Lung (tissue), 11 donors: ENCODE measurements at regions not wholly inside any gene's neighbourhood (a gene's known extent, or its start where the extent isn't known, plus 50 kb on each side); places are given as distances from the start of the nearest gene placed in this dataset.

Experiments used
- ATAC-seq: fragments of 200-7000 bp; cut with Tn5 transposase; one replicate; pipeline ENCODE4 v1.9.1; 2020; ENCODE audit warnings: moderate number of reproducible peaks; ENCODE audit not compliant: insufficient read depth, low FRiP score
- DNase-seq, 3 donors: peaks; one replicate each; pipeline ENCODE4 v3.0.0-alpha.2; 2013 to 2017
- H3K27ac ChIP-seq, 2 donors: one replicate each; pipeline ENCODE4 v1.5.1; 2013; ENCODE audit warnings: mild to moderate bottlenecking in 2 of 2, moderate library complexity in 2 of 2, control low read depth in 1 of 2, inconsistent platforms in 1 of 2, low read depth in 1 of 2, low read length in 1 of 2
- H3K27me3 ChIP-seq, 3 donors: one replicate each; pipeline ENCODE4 v1.5.1; 2013; ENCODE audit warnings: low read length in 2 of 3; ENCODE audit not compliant: control insufficient read depth in 3 of 3, insufficient read depth in 3 of 3
- H3K36me3 ChIP-seq, 4 donors: one replicate each; pipeline ENCODE4 v1.5.1; 2013; ENCODE audit warnings: low read length in 4 of 4, mild to moderate bottlenecking in 1 of 4, moderate library complexity in 1 of 4; ENCODE audit not compliant: control insufficient read depth in 4 of 4, insufficient read depth in 4 of 4
- H3K4me1 ChIP-seq, 5 donors: one replicate each; pipeline ENCODE4 v1.5.1; 2013; ENCODE audit warnings: low read length in 5 of 5, mild to moderate bottlenecking in 2 of 5, moderate library complexity in 1 of 5; ENCODE audit not compliant: control insufficient read depth in 5 of 5, insufficient read depth in 5 of 5
- H3K4me3 ChIP-seq: one replicate; pipeline ENCODE4 v1.5.1; 2013; ENCODE audit warnings: mild to moderate bottlenecking, control low read depth, moderate library complexity
- H3K9ac ChIP-seq, 2 donors: one replicate each; pipeline ENCODE4 v1.5.1; 2013; ENCODE audit warnings: low read length in 2 of 2, control low read depth in 1 of 2; ENCODE audit not compliant: insufficient read depth in 1 of 2
- H3K9me3 ChIP-seq, 4 donors: one replicate each; pipeline ENCODE4 v1.5.1; 2013; ENCODE audit warnings: low read length in 3 of 4, mild to moderate bottlenecking in 1 of 4, moderate library complexity in 1 of 4; ENCODE audit not compliant: control insufficient read depth in 4 of 4, insufficient read depth in 3 of 4
- CTCF ChIP-seq: IDR thresholded peaks from 2 replicates; pipeline ENCODE4 v1.5.1; 2012; ENCODE audit warnings: mild to moderate bottlenecking; ENCODE audit errors: control extremely low read depth, extremely low read depth
- WGBS, 2 donors: extraction: QIAGEN DNeasy Blood & Tissue Kit; methylation state at CpG; one replicate each; pipeline ENCODE4 v1.1.7; 2013; 5-methylcytosine and 5-hydroxymethylcytosine counted together
- donor health status: control.
- donor health status: control.
- donor health status: Bipolar disorder and iron deficiency.
- donor health status: healthy.
- donor health status: DM: yes; HTN: yes; CAD: no.

GRCh38 chr2:118535171-118535817 lies 312.2 kb downstream of the EN1 start:
- Histone ChIP-seq H3K4me1 (no peaks in the 10 kb centered on the region), H3K4me3 (no peak overlapping the region), H3K27ac (no peak overlapping the region), H3K27me3 (no peaks in the 10 kb centered on the region), H3K9ac (no peak overlapping the region), H3K9me3 (peaks cover 0 to 5% (median 0%) of the 10 kb centered on the region in 4 donors), H3K36me3 (no peaks in the 10 kb centered on the region)
- DNase-seq: no peak
- no peak for TF ChIP-seq CTCF
- no peak for ATAC-seq
- WGBS, 2 donors: 53 to 77% methylated on average over 7 of the region's 7 CpGs

GRCh38 chr2:118530976-118531375 lies 316.5 kb downstream of the EN1 start:
- H3K4me1 ChIP-seq: no peaks in the 10 kb centered on the region
- H3K27ac ChIP-seq: no peak overlapping the region
- H3K9me3 ChIP-seq: peaks cover 0 to 2% (median 0%) of the 10 kb centered on the region in 4 donors
- no peak for DNase-seq
- H3K4me3 ChIP-seq: no peak overlapping the region
- H3K36me3 ChIP-seq: no peaks in the 10 kb centered on the region
- WGBS, 2 donors: 59 to 71% methylated on average over 6 of the region's 6 CpGs
- H3K9ac ChIP-seq: no peak overlapping the region
- no peak for ATAC-seq
- no peaks in the 10 kb centered on the region for H3K27me3 ChIP-seq
- TF ChIP-seq CTCF: no peak

DNA sequence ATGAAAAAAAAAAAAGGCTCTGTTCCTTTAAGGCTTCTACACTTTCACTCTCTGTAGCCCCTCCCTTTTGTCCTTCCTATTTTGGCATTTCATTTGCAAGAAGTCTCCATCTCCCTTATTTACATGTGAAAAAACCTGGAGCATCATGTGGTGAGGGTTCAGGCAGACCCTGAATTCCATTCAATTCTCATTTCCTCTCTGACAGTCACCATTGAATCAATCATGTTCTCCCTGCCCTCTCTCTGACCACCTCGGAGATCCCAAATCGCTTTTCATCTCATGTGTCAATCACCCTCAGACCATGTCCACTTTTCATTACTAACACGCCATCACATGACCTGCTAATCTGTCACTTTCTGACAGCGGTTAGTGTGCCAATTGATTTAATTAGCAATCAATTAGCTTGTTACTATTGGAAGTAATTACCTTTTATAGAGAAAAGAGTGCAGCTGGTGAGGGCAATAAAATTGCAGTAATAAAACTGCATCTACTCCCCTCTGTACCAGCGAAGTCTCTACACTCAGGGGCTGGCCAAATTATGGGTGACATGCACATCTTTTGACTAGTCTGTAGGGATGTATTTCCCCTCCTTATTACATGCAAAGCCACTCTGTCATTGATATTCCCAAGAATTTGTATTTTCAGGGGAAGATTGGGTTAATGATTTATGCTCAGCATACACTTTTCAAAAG lies 317.4 kb downstream of the EN1 start:
- H3K4me3 ChIP-seq: no peak overlapping the region
- DNase-seq: no peak
- no peak overlapping the region for H3K9ac ChIP-seq
- no peaks in the 10 kb centered on the region for H3K4me1 ChIP-seq
- H3K9me3 ChIP-seq: no peaks in the 10 kb centered on the region
- no peak for TF ChIP-seq CTCF
- no peaks in the 10 kb centered on the region for H3K36me3 ChIP-seq
- WGBS, 2 donors: 16 to 17% methylated on average over 5 of the region's 5 CpGs
- H3K27me3 ChIP-seq: peaks cover 0 to 2% (median 0%) of the 10 kb centered on the region in 3 donors
- ATAC-seq: no peak
- no peak overlapping the region for H3K27ac ChIP-seq
